IPS-15b (cell line): ENCODE measurements at regions not wholly inside any gene's neighbourhood (a gene's known extent, or its start where the extent isn't known, plus 50 kb on each side); places are given as distances from the start of the nearest gene placed in this dataset.
A peak's percentile ranks its signal among the peaks of the same experiment; 100 is the strongest.
"Not testable (repeated sequence)": the region's sequence is repeated elsewhere in the genome, so short reads cannot be mapped to it uniquely, and the experiment has no call there.

Experiments
- H3K27me3 ChIP-seq: one replicate; pipeline ENCODE4 v1.6.1; 2013; ENCODE audit warnings: low read length; ENCODE audit not compliant: control insufficient read depth, insufficient read depth
- H3K36me3 ChIP-seq: one replicate; pipeline ENCODE4 v1.6.1; 2013; ENCODE audit warnings: low read length; ENCODE audit not compliant: control insufficient read depth, insufficient read depth
- H3K4me1 ChIP-seq: one replicate; pipeline ENCODE4 v1.6.1; 2013; ENCODE audit warnings: mild to moderate bottlenecking, low read length; ENCODE audit not compliant: control insufficient read depth, insufficient read depth
- H3K4me3 ChIP-seq: one replicate; pipeline ENCODE4 v1.5.1; 2013; ENCODE audit warnings: low read depth, low read length
- H3K9ac ChIP-seq: one replicate; pipeline ENCODE4 v1.6.1; 2013; ENCODE audit warnings: low read depth, mild to moderate bottlenecking, low read length
- H3K9me3 ChIP-seq: one replicate; pipeline ENCODE4 v1.6.1; 2013; ENCODE audit warnings: mild to moderate bottlenecking, low read length; ENCODE audit not compliant: control insufficient read depth, insufficient read depth

DNA sequence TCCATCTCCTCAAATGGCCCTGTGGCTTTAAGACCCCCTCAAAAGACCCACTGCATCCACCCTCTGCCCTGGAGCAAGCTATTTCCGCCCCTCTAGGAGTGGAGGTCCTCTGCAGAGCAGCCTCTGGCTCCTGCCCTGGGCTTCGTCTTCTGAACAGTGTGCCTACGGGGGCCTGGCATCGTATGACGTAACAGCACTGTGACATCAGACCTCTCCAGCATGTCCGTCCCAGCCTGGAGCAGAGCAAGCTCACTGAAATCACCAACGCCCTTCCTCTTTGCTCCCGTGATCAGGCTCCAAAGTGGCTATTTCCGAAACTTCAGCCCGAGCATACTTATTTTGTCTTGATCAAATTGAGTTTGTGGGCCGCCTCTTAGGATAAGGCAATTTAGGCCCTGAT, 69.1 kb upstream of the PTCH1 start:
- H3K27me3 ChIP-seq: peaks cover 3% of the 10 kb centered on the region
- no peak overlapping the region for H3K9ac ChIP-seq
- no peaks in the 10 kb centered on the region for H3K36me3 ChIP-seq
- no peak overlapping the region for H3K4me3 ChIP-seq
- H3K4me1 ChIP-seq: peaks cover 10% of the 10 kb centered on the region
- no peaks in the 10 kb centered on the region for H3K9me3 ChIP-seq

DNA sequence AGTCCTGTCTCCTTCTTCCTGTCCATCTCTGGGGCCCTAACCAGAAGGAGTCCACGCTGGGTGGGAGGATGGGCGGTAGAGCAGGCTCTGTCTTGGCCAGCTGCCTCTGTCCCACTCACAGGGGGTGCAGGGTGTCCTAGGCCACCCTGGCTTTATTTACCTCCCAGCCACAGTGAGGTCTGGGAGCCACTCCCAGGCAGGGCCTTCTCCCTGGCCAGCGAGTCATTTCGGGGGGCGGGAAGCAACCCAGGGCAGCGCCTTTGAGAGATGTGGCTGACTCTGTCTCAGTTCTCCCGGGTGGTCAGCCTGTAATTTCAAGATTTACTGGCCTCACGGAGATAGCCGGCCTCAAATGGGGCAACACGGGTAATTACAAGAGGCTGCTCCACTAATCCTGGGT, 67.4 kb upstream of the PTCH1 start:
- no peak overlapping the region for H3K9ac ChIP-seq
- H3K9me3 ChIP-seq: no peaks in the 10 kb centered on the region
- H3K4me1 ChIP-seq: peaks cover 12% of the 10 kb centered on the region
- H3K36me3 ChIP-seq: no peaks in the 10 kb centered on the region
- peaks cover 3% of the 10 kb centered on the region for H3K27me3 ChIP-seq
- no peak overlapping the region for H3K4me3 ChIP-seq

DNA sequence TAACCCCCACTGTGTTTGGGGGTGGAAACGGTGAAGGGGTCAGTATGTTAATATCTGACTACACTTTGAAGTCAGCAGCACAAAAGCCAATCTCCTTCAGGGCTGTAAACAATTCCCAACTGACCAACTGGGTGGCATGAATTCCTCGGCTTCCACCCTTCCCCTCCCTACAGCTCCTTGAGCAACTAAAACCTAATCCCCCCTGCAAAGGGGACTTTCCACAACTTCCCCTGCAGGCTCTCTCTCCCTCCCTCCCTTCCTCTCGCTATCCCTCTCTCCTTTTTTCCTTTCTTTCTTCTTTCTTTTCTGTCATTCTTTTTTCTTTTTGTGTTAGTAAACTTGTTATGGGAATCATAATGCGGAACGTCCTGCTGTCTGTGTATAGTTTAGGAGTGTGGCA, 65.1 kb upstream of the PTCH1 start:
- peak overlapping the region; percentile 2 for H3K4me3 ChIP-seq
- peaks cover 12% of the 10 kb centered on the region for H3K4me1 ChIP-seq

DNA sequence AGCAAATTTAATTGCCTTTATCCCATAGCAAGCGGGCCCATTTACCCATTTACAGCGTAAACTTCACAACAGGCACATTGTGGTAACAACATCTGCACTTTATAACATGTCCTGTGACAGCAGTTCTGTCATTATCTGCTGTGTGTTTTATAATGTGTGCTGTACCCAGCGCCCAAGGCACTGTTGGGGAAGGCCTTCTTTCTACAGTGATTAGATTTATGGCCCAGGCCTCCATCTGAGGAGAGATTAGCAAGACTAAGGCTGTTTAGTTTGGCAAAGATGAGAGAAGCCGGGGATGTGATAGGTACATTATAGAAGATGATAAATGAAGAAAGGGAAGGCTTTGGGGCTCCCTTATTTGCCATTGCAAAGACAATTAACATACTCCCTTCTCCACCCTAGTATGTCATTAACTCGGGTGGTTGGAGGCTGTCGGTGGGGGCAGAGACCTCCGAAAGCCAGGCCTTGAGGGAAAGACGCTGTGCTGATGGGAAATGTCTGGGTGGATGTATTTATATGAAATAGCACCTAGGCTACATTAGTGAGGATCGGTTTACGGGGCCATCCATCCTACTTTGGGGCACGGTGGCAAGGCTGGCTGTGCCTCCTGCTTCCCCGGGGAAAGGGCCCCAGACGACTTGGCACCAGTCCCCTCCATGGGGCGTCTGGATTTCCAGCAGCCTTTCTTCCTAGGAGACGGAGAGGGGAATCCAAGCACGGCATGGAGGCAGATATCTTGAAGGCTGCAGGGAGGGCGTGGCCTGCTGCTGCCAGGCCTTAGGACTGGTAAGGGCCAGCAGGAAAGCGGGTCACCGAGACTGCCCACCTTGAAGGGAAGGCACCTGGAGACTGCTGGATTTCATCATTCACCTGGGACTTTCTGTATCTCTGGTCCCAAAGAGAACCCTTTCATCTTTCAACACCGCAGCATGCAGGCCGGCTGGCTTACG, 64.3 kb upstream of the PTCH1 start:
- peaks cover 6% of the 10 kb centered on the region for H3K27me3 ChIP-seq
- H3K9me3 ChIP-seq: no peaks in the 10 kb centered on the region
- peak overlapping the region; percentile 2 for H3K4me3 ChIP-seq
- H3K36me3 ChIP-seq: no peaks in the 10 kb centered on the region
- H3K4me1 ChIP-seq: peaks cover 12% of the 10 kb centered on the region
- H3K9ac ChIP-seq: no peak overlapping the region

More for the DNA sequence above, 65.1 kb upstream of the PTCH1 start:
- Histone ChIP-seq H3K9me3 (no peaks in the 10 kb centered on the region), H3K36me3 (no peaks in the 10 kb centered on the region), H3K9ac (no peak overlapping the region), H3K27me3 (peaks cover 8% of the 10 kb centered on the region)

DNA sequence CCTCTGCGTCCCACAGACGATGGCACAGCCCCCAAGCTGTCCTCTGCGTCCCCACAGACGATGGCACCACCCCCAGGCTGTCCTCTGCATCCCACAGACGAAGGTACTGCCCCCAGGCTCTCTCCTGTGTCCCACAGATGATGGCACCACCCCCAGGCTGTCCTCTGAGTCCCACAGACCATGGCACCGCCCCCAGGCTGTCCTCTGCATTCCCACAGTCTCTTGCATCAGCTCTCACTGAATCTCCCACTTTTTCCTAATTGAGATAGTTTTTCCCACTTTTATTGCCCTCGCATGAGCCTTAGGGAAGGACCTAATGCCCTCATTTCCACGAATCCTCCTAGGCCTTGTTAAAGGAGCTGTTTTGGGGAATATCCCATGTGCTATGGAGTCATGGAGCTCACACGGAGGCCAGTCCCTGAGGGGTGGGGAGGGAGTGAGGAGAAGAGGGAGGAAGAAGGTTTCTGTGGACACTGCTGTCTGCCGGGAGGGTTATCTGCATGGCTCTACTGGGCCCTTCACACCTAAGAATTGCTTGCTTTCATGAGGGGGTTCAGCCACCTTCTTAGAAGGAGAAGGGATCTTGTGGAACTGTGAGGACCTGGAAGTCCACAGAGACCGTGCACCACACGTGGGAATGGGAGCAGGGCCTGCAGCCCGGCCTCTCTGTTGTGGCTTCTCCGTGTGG, 58.2 kb upstream of the PTCH1 start:
- Histone ChIP-seq H3K4me1 (peaks cover 4% of the 10 kb centered on the region), H3K27me3 (peaks cover 27% of the 10 kb centered on the region)

DNA sequence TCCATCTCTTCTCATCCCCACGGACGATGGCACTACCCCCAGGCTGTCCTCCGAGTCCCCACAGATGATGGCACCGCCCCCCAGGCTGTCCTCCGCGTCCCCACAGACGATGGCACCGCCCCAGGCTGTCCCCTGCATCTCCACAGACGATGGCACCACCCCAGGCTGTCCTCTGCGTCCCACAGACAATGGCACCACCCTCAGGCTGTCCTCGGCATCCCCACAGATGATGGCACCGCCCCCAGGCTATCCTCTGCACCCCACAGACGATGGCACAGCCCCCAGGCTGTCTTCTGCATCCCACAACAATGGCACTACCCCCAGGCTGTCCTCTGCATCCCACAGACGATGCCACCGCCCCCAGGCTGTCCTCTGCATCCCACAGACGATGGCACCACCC, 57.4 kb upstream of the PTCH1 start:
- Histone ChIP-seq H3K27me3 (peaks cover 27% of the 10 kb centered on the region), H3K4me3 (no peak overlapping the region), H3K9ac (no peak overlapping the region), H3K9me3 (no peaks in the 10 kb centered on the region), H3K4me1 (peaks cover 4% of the 10 kb centered on the region), H3K36me3 (no peaks in the 10 kb centered on the region)

More for the DNA sequence above, 58.2 kb upstream of the PTCH1 start:
- no peak overlapping the region for H3K4me3 ChIP-seq
- H3K36me3 ChIP-seq: no peaks in the 10 kb centered on the region
- H3K9ac ChIP-seq: no peak overlapping the region
- no peaks in the 10 kb centered on the region for H3K9me3 ChIP-seq

DNA sequence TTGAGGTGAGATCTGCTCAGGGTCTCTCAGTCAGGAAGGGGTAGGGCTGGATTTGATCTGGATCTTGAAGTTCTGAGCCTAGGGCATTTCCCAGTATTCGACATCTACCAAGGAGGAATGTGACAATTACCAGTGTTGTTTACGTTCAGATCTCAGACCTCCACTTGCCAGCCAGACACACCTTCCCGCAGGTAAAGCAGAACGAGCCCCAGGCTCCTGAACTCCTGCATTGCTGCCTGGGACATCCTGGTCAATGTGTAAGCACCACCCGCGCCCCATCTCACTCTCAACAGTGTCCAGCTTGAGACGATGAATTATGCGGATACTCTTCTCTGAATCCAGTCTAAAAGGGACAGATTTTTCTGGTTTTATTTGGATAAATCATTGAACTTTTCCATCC, 56.7 kb upstream of the PTCH1 start:
- Histone ChIP-seq H3K27me3 (peaks cover 25% of the 10 kb centered on the region), H3K9ac (no peak overlapping the region), H3K36me3 (no peaks in the 10 kb centered on the region), H3K4me1 (peaks cover 4% of the 10 kb centered on the region), H3K9me3 (no peaks in the 10 kb centered on the region), H3K4me3 (no peak overlapping the region)

DNA sequence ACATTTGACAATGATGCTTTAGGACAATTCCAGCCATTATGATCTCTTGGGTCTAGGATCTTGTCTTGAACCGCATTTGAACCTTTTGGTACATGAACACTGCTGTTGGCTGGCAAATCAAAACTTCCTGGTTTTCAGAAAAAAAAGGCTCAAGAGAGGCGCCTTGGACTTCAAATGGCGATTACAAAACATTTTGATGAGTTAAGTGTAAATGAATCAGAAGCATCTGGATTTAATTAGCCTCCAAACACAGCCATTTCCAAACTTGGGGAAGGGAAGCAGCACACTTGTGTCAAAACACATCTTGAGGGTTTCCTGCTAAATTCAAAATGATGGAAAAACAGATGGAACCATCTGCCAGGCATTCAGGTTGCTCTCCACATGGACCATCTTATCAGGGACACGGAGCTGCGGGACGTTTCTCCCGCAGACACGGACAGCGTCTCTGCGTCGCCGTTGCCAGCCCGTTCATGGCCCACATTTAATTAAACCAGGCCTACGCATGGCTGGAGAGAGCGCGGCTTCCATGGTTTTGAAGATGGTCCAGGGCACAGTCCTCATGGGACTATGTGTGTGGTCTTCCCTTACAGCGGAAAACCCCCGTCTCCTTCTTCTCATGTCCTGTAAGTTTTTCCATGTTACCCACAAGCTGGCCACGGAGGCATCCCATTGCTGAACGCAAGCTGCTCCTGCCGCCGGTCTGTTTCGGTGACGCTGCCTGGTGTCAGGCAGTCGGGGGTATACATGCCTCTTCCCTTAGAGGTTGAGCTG, 55.8 kb upstream of the PTCH1 start:
- Histone ChIP-seq H3K27me3 (peaks cover 22% of the 10 kb centered on the region), H3K4me1 (peaks cover 4% of the 10 kb centered on the region), H3K4me3 (no peak overlapping the region), H3K9me3 (no peaks in the 10 kb centered on the region), H3K9ac (no peak overlapping the region), H3K36me3 (no peaks in the 10 kb centered on the region)

DNA sequence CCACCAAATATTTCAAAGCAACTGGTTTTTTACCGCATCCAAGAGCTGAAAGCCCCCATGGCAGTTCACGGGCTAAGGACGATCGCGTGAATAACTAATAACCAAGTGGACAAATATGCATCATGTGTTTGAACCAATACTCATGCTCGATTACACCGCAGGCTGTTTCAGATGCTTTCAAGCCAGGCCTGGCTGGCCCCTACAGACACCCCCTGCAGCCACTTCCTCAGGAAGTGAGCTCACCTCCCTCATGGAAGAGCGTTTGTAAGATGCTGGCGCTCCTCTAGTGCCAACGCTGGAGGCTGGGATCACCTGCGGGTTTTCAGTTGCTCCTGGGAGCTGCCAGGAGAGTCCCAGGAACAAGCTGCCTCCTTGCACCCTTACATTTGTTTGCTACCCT, 53.9 kb upstream of the PTCH1 start:
- Histone ChIP-seq H3K9ac (no peak overlapping the region), H3K4me1 (peaks cover 4% of the 10 kb centered on the region), H3K27me3 (peaks cover 18% of the 10 kb centered on the region), H3K36me3 (no peaks in the 10 kb centered on the region), H3K4me3 (no peak overlapping the region), H3K9me3 (no peaks in the 10 kb centered on the region)

DNA sequence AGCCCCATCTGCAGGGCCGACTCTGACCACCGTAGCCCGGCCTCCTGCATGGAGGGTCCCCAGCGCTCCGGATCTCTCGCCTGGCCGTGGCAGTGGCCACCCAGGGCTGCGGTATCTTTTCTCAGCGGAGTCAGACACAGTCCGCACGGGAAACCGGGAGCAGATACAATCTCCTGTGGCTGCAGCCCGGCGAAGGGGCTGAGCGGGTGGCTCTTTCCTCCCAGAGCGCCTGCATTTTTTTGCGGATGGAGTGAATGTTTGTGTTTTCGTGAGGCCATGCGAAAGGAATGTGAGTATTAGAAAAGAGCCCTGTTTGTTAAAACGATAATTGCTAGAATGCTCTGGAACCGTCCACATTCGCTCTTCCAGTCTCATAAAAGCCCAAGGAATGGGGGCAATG, 53.4 kb upstream of the PTCH1 start:
- H3K36me3 ChIP-seq: no peaks in the 10 kb centered on the region
- peaks cover 4% of the 10 kb centered on the region for H3K4me1 ChIP-seq
- H3K9ac ChIP-seq: no peak overlapping the region
- no peak overlapping the region for H3K4me3 ChIP-seq
- peaks cover 14% of the 10 kb centered on the region for H3K27me3 ChIP-seq
- no peaks in the 10 kb centered on the region for H3K9me3 ChIP-seq

DNA sequence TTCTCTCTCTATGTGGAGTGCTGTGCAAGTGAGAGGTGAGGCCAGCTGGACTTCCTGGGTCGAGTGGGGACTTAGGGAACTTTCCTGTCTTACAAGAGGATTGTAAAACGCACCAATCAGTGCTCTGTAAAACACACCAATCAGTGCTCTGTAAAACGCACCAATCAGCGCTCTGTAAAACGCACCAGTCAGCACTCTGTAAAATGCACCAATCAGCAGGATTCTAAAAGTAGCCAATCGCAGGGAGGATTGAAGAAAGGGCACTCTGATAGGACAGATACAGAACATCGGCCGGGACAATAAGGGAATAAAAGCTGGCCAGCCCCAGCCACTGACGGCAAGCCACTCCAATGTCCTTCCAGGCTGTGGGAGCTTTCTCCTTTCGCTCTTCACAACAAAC, 52.0 kb upstream of the PTCH1 start:
- H3K9me3 ChIP-seq, H3K4me1 ChIP-seq, H3K36me3 ChIP-seq, H3K9ac ChIP-seq, H3K4me3 ChIP-seq: not testable (repeated sequence)
- H3K27me3 ChIP-seq: peaks cover 17% of the 10 kb centered on the region
